OCI-LY1 (cell line): ENCODE measurements at regions not wholly inside any gene's neighbourhood (a gene's known extent, or its start where the extent isn't known, plus 50 kb on each side); places are given as distances from the start of the nearest gene placed in this dataset.

Source experiments
- H2AFZ ChIP-seq: fragments of 200-600 bp; sonication (generic), shearing (Covaris generic); 2 replicates; pipeline ENCODE4 v1.6.0; 2014; ENCODE audit warnings: antibody characterized with exemption, mild to moderate bottlenecking, low read length
- H3F3A ChIP-seq: fragments of 200-600 bp; sonication (generic), shearing (Covaris generic); 2 replicates; pipeline ENCODE4 v1.6.0; 2014; ENCODE audit warnings: mild to moderate bottlenecking, antibody characterized with exemption, low read length, moderate library complexity; ENCODE audit not compliant: insufficient read depth
- H3K27ac ChIP-seq: fragments of 200-600 bp; sonication (generic); 2 replicates; pipeline ENCODE4 v1.5.1; 2014; ENCODE audit warnings: low read length, mixed run types, mild to moderate bottlenecking, low read depth; ENCODE audit not compliant: poor library complexity, severe bottlenecking
- H3K27me3 ChIP-seq: fragments of 200-600 bp; sonication (generic); 2 replicates; pipeline ENCODE4 v1.6.0; 2014; ENCODE audit warnings: antibody characterized with exemption, mild to moderate bottlenecking, low read length, moderate library complexity; ENCODE audit not compliant: insufficient read depth
- H3K36me3 ChIP-seq: fragments of 200-600 bp; sonication (generic); 2 replicates; pipeline ENCODE4 v1.6.1; 2014; ENCODE audit warnings: mild to moderate bottlenecking, antibody characterized with exemption, low read length, moderate library complexity, mixed read lengths; ENCODE audit not compliant: insufficient read depth
- H3K4me1 ChIP-seq: fragments of 200-600 bp; sonication (generic); 2 replicates; pipeline ENCODE4 v1.5.1; 2014; ENCODE audit warnings: mild to moderate bottlenecking, low read length, moderate library complexity; ENCODE audit not compliant: insufficient read depth, severe bottlenecking
- H3K4me2 ChIP-seq: fragments of 200-600 bp; sonication (generic), shearing (Covaris generic); 2 replicates; pipeline ENCODE4 v1.6.1; 2014; ENCODE audit warnings: low read length
- H3K4me3 ChIP-seq: fragments of 200-600 bp; sonication (generic); 2 replicates; pipeline ENCODE4 v1.5.1; 2014; ENCODE audit warnings: low read length, low read depth, mild to moderate bottlenecking, mixed read lengths; ENCODE audit not compliant: poor library complexity, severe bottlenecking
- H3K79me2 ChIP-seq: fragments of 200-600 bp; shearing (Covaris generic); 2 replicates; pipeline ENCODE4 v1.6.1; 2016; ENCODE audit warnings: mixed run types, low read length, mixed read lengths; ENCODE audit not compliant: insufficient read depth
- H3K9ac ChIP-seq: fragments of 200-600 bp; sonication (generic), shearing (Covaris generic); 2 replicates; pipeline ENCODE4 v1.6.1; 2014; ENCODE audit warnings: mild to moderate bottlenecking, low read length, mixed read lengths
- H3K9me2 ChIP-seq: fragments of 200-600 bp; sonication (generic), shearing (Covaris generic); 2 replicates; pipeline ENCODE4 v1.6.1; 2014; ENCODE audit warnings: low read depth, mild to moderate bottlenecking, low read length, mixed read lengths
- H3K9me3 ChIP-seq: fragments of 200-600 bp; shearing (Covaris generic); 2 replicates; pipeline ENCODE4 v1.6.1; 2014; ENCODE audit warnings: low read length, mixed read lengths
- H4K20me1 ChIP-seq: fragments of 200-600 bp; sonication (generic), shearing (Covaris generic); 2 replicates; pipeline ENCODE4 v1.6.0; 2016; ENCODE audit warnings: mild to moderate bottlenecking, low read length; ENCODE audit not compliant: insufficient read depth
- EZH2 ChIP-seq: fragments of 200-600 bp; sonication (generic), shearing (Covaris generic); IDR thresholded peaks from 2 replicates; pipeline ENCODE4 v1.8.0; 2017; ENCODE audit warnings: borderline replicate concordance, mixed run types, mild to moderate bottlenecking, antibody characterized with exemption, low read length, moderate library complexity, mixed read lengths
- TF ChIP-seq, protein P1 (sequence below): fragments of 200-600 bp; sonication (generic), shearing (Covaris generic); IDR thresholded peaks from 2 replicates; pipeline ENCODE4 v1.5.1; 2017; ENCODE audit warnings: mild to moderate bottlenecking, antibody characterized with exemption, low read length, moderate library complexity, mixed read lengths

DNA sequence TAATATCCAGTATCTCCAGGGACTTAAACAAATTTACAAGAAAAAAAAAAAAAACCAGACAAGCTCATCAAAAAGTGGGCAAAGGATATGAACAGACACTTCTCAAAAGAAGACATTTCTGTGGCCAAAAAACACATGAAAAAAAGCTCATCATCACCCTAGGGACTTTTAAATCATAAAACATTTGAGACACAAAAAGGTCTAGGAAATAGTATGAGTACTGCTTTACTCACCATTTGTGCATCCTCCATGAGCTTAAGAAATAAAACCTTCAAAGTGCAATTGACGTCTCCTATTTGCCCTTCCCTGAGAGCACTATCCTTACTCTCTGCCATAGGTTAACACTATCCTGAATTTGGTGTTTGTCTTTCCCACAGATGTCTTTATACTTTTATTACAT is 193.7 kb upstream of the NREP start:
- Histone ChIP-seq H3K9me3 (no peaks in the 10 kb centered on the region), H2AFZ (no peak overlapping the region), H3K4me1 (peaks cover 6% of the 10 kb centered on the region), H3F3A (no peaks in the 10 kb centered on the region), H3K36me3 (no peaks in the 10 kb centered on the region), H3K9ac (no peak overlapping the region), H3K79me2 (no peaks in the 10 kb centered on the region), H3K27me3 (no peaks in the 10 kb centered on the region), H4K20me1 (no peaks in the 10 kb centered on the region), H3K9me2 (no peaks in the 10 kb centered on the region), H3K4me2 (no peak overlapping the region), H3K27ac (no peak overlapping the region), H3K4me3 (no peak overlapping the region)
- TF ChIP-seq EZH2 = no peak
- TF ChIP-seq, protein P1, sequence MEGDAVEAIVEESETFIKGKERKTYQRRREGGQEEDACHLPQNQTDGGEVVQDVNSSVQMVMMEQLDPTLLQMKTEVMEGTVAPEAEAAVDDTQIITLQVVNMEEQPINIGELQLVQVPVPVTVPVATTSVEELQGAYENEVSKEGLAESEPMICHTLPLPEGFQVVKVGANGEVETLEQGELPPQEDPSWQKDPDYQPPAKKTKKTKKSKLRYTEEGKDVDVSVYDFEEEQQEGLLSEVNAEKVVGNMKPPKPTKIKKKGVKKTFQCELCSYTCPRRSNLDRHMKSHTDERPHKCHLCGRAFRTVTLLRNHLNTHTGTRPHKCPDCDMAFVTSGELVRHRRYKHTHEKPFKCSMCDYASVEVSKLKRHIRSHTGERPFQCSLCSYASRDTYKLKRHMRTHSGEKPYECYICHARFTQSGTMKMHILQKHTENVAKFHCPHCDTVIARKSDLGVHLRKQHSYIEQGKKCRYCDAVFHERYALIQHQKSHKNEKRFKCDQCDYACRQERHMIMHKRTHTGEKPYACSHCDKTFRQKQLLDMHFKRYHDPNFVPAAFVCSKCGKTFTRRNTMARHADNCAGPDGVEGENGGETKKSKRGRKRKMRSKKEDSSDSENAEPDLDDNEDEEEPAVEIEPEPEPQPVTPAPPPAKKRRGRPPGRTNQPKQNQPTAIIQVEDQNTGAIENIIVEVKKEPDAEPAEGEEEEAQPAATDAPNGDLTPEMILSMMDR = no peak

DNA sequence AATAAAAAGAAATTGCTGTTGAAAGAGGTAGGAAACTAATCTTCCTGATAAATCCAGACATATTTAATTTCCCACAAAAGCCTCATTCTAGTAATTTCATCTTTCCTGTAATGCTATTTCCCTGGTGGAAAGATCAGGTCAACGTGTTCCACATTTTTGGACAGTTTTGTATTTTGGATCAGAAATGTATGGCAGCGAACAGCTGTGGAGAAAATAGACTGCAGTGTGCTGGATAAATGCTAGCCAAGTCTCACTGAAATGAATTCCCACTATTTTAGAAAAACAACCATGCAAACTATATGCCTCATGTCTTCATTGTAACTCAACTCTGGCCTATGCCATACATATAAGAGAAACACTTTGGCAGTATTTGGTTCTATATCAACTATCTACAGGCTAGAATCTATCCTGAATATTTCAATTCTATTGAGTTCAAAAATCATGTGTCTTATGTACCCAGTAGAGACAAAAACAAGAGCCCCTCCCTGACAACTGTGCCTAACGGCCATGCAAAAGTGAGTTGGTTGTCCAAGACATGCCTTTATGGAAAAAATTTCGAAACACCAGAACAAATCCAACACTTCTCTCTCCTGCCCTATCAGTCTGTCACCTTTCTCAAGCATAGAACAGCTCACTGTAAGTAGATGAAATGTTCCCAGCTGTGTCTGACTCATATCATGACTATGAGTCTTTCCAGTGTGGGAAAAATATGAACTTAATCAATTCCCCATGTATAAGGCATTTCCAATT is 191.3 kb upstream of the NREP start:
- Histone ChIP-seq H2AFZ (no peak overlapping the region), H3K36me3 (no peaks in the 10 kb centered on the region), H3K9ac (no peak overlapping the region), H3K4me1 (no peaks in the 10 kb centered on the region), H3K9me3 (no peaks in the 10 kb centered on the region), H3K27ac (no peak overlapping the region), H3K9me2 (no peaks in the 10 kb centered on the region), H3K27me3 (no peaks in the 10 kb centered on the region), H3K4me3 (no peak overlapping the region), H3F3A (no peaks in the 10 kb centered on the region), H3K79me2 (no peaks in the 10 kb centered on the region), H4K20me1 (no peaks in the 10 kb centered on the region), H3K4me2 (no peak overlapping the region)
- no peak for TF ChIP-seq EZH2
- TF ChIP-seq, protein P1 = no peak

DNA sequence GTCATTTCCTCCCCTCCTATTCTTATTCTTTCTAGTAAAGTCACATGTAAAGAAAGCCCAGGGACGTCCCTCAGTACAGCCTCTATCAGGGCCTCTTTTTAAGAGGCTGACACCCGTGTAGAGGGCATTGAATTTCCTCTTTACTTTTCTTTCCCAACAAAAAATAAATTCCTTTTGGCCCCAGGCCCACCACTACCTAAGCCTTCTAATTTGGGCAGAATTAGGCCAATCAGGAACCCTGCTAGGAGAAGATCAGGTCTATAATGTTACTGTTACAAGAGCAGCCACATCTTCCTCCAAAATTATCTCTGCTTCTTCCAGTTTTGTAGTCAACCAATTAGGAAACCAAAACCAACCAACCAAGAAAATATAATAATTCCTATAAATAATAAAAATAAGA is 189.6 kb upstream of the NREP start:
- no peak overlapping the region for H2AFZ ChIP-seq
- peaks cover 6% of the 10 kb centered on the region for H3K4me1 ChIP-seq
- H3K9me2 ChIP-seq = no peaks in the 10 kb centered on the region
- no peaks in the 10 kb centered on the region for H3F3A ChIP-seq
- no peak overlapping the region for H3K4me2 ChIP-seq
- H3K4me3 ChIP-seq = no peak overlapping the region
- H3K79me2 ChIP-seq = no peaks in the 10 kb centered on the region
- no peaks in the 10 kb centered on the region for H3K27me3 ChIP-seq
- no peaks in the 10 kb centered on the region for H3K9me3 ChIP-seq
- H3K9ac ChIP-seq = no peak overlapping the region
- no peaks in the 10 kb centered on the region for H4K20me1 ChIP-seq
- no peaks in the 10 kb centered on the region for H3K36me3 ChIP-seq
- no peak overlapping the region for H3K27ac ChIP-seq
- TF ChIP-seq EZH2 = no peak
- TF ChIP-seq, protein P1 = no peak
